Activated T-cell treated with anti-CD3 and anti-CD28 coated beads, Interleukin-2, amount 50 U/mL, for 24 hours (primary cell): ENCODE measurements at regions not wholly inside any gene's neighbourhood (a gene's known extent, or its start where the extent isn't known, plus 50 kb on each side); places are given as distances from the start of the nearest gene placed in this dataset.

Experiments
- DNase-seq: peaks from one replicate; pipeline ENCODE4 v3.0.0-alpha.2; 2020
- H3K27ac Mint-ChIP-seq: 2 replicates; pipeline ENCODE4 v1.8.0; 2020; ENCODE audit warnings: mild to moderate bottlenecking, mixed read lengths
- H3K27me3 Mint-ChIP-seq: 2 replicates; pipeline ENCODE4 v1.8.0; 2020; ENCODE audit warnings: mixed read lengths
- H3K36me3 Mint-ChIP-seq: 2 replicates; pipeline ENCODE4 v1.8.0; 2020; ENCODE audit warnings: low read depth, mixed read lengths
- H3K4me1 Mint-ChIP-seq: 2 replicates; pipeline ENCODE4 v1.8.0; 2020; ENCODE audit warnings: low read depth, mixed read lengths
- H3K4me3 Mint-ChIP-seq: 2 replicates; pipeline ENCODE4 v1.8.0; 2020; ENCODE audit warnings: mild to moderate bottlenecking, moderate library complexity, mixed read lengths
- H3K9me3 Mint-ChIP-seq: 2 replicates; pipeline ENCODE4 v1.8.0; 2020; ENCODE audit warnings: mixed read lengths

- H3K4me3 Mint-ChIP-seq, result no peak overlapping the region
- no peaks in the 10 kb centered on the region for H3K27me3 Mint-ChIP-seq
- H3K27ac Mint-ChIP-seq, result no peak overlapping the region
- DNase-seq, result no peak
- H3K9me3 Mint-ChIP-seq, result peaks cover 13% of the 10 kb centered on the region
- no peaks in the 10 kb centered on the region for H3K36me3 Mint-ChIP-seq
- H3K4me1 Mint-ChIP-seq, result no peaks in the 10 kb centered on the region
Observed at GRCh38 chr11:29320196-29320595, 696.6 kb downstream of the KCNA4 start.

- DNase-seq, result no peak
- peaks cover 14% of the 10 kb centered on the region for H3K9me3 Mint-ChIP-seq
- no peaks in the 10 kb centered on the region for H3K27me3 Mint-ChIP-seq
- no peaks in the 10 kb centered on the region for H3K4me1 Mint-ChIP-seq
- H3K36me3 Mint-ChIP-seq, result no peaks in the 10 kb centered on the region
- no peak overlapping the region for H3K27ac Mint-ChIP-seq
- H3K4me3 Mint-ChIP-seq, result no peak overlapping the region
Observed at GRCh38 chr11:29319210-29319609, 697.6 kb downstream of the KCNA4 start.

- Mint-ChIP-seq H3K27me3 (no peaks in the 10 kb centered on the region), H3K9me3 (peaks cover 15% of the 10 kb centered on the region), H3K27ac (no peak overlapping the region), H3K4me3 (no peak overlapping the region), H3K4me1 (no peaks in the 10 kb centered on the region), H3K36me3 (no peaks in the 10 kb centered on the region)
- DNase-seq, result no peak
Observed at GRCh38 chr11:29318134-29318845, 698.5 kb downstream of the KCNA4 start.

GRCh38 chr11:29317694-29318093, 699.1 kb downstream of the KCNA4 start:
- no peaks in the 10 kb centered on the region for H3K36me3 Mint-ChIP-seq
- H3K27me3 Mint-ChIP-seq, result no peaks in the 10 kb centered on the region
- peaks cover 18% of the 10 kb centered on the region for H3K9me3 Mint-ChIP-seq
- no peak for DNase-seq
- H3K4me1 Mint-ChIP-seq, result no peaks in the 10 kb centered on the region
- H3K27ac Mint-ChIP-seq, result no peak overlapping the region
- H3K4me3 Mint-ChIP-seq, result no peak overlapping the region

- Mint-ChIP-seq H3K4me1 (no peaks in the 10 kb centered on the region), H3K4me3 (no peak overlapping the region), H3K9me3 (peaks cover 21% of the 10 kb centered on the region), H3K27me3 (no peaks in the 10 kb centered on the region), H3K27ac (no peak overlapping the region), H3K36me3 (no peaks in the 10 kb centered on the region)
- no peak for DNase-seq
Observed at GRCh38 chr11:29315275-29315674, 701.6 kb downstream of the KCNA4 start.

GRCh38 chr11:29314211-29314610, 702.6 kb downstream of the KCNA4 start:
- Mint-ChIP-seq H3K4me1 (no peaks in the 10 kb centered on the region), H3K4me3 (no peak overlapping the region), H3K9me3 (peaks cover 21% of the 10 kb centered on the region), H3K36me3 (no peaks in the 10 kb centered on the region), H3K27ac (no peak overlapping the region), H3K27me3 (no peaks in the 10 kb centered on the region)
- no peak for DNase-seq

GRCh38 chr11:29312812-29313211, 704.0 kb downstream of the KCNA4 start:
- no peak for DNase-seq
- H3K27ac Mint-ChIP-seq, result no peak overlapping the region
- no peaks in the 10 kb centered on the region for H3K27me3 Mint-ChIP-seq
- peaks cover 21% of the 10 kb centered on the region for H3K9me3 Mint-ChIP-seq
- no peak overlapping the region for H3K4me3 Mint-ChIP-seq
- H3K4me1 Mint-ChIP-seq, result no peaks in the 10 kb centered on the region
- no peaks in the 10 kb centered on the region for H3K36me3 Mint-ChIP-seq

GRCh38 chr11:29310725-29311342, 706.0 kb downstream of the KCNA4 start:
- no peak overlapping the region for H3K27ac Mint-ChIP-seq
- no peaks in the 10 kb centered on the region for H3K4me1 Mint-ChIP-seq
- H3K36me3 Mint-ChIP-seq, result no peaks in the 10 kb centered on the region
- no peak overlapping the region for H3K4me3 Mint-ChIP-seq
- DNase-seq, result no peak
- H3K27me3 Mint-ChIP-seq, result no peaks in the 10 kb centered on the region
- H3K9me3 Mint-ChIP-seq, result peaks cover 16% of the 10 kb centered on the region

GRCh38 chr11:29309992-29310391, 706.8 kb downstream of the KCNA4 start:
- Mint-ChIP-seq H3K36me3 (no peaks in the 10 kb centered on the region), H3K9me3 (peaks cover 14% of the 10 kb centered on the region), H3K27ac (no peak overlapping the region), H3K4me3 (no peak overlapping the region), H3K27me3 (no peaks in the 10 kb centered on the region), H3K4me1 (no peaks in the 10 kb centered on the region)
- no peak for DNase-seq

GRCh38 chr11:29306527-29306926, 710.3 kb downstream of the KCNA4 start:
- Mint-ChIP-seq H3K27ac (no peak overlapping the region), H3K9me3 (peaks cover 17% of the 10 kb centered on the region), H3K4me1 (no peaks in the 10 kb centered on the region), H3K4me3 (no peak overlapping the region), H3K27me3 (no peaks in the 10 kb centered on the region), H3K36me3 (no peaks in the 10 kb centered on the region)
- DNase-seq, result no peak

- Mint-ChIP-seq H3K27ac (no peak overlapping the region), H3K36me3 (no peaks in the 10 kb centered on the region), H3K9me3 (peaks cover 16% of the 10 kb centered on the region), H3K4me3 (no peak overlapping the region), H3K4me1 (no peaks in the 10 kb centered on the region), H3K27me3 (no peaks in the 10 kb centered on the region)
- no peak for DNase-seq
Observed at GRCh38 chr11:29305456-29306232, 711.2 kb downstream of the KCNA4 start.

- H3K4me3 Mint-ChIP-seq, result no peak overlapping the region
- H3K36me3 Mint-ChIP-seq, result no peaks in the 10 kb centered on the region
- H3K27ac Mint-ChIP-seq, result no peak overlapping the region
- DNase-seq, result no peak
- no peaks in the 10 kb centered on the region for H3K27me3 Mint-ChIP-seq
- H3K9me3 Mint-ChIP-seq, result peaks cover 18% of the 10 kb centered on the region
- H3K4me1 Mint-ChIP-seq, result no peaks in the 10 kb centered on the region
Observed at GRCh38 chr11:29300420-29300819, 716.4 kb downstream of the KCNA4 start.

- Mint-ChIP-seq H3K36me3 (no peaks in the 10 kb centered on the region), H3K4me3 (no peak overlapping the region), H3K9me3 (peaks cover 12% of the 10 kb centered on the region), H3K27ac (no peak overlapping the region), H3K4me1 (no peaks in the 10 kb centered on the region), H3K27me3 (no peaks in the 10 kb centered on the region)
- no peak for DNase-seq
Observed at GRCh38 chr11:29296680-29297079, 720.1 kb downstream of the KCNA4 start.

GRCh38 chr11:29293825-29294224, 723.0 kb downstream of the KCNA4 start:
- Mint-ChIP-seq H3K4me1 (no peaks in the 10 kb centered on the region), H3K9me3 (peaks cover 11% of the 10 kb centered on the region), H3K4me3 (no peak overlapping the region), H3K36me3 (no peaks in the 10 kb centered on the region), H3K27ac (no peak overlapping the region), H3K27me3 (no peaks in the 10 kb centered on the region)
- no peak for DNase-seq

GRCh38 chr11:29282088-29282487, 734.7 kb downstream of the KCNA4 start:
- no peak for DNase-seq
- no peaks in the 10 kb centered on the region for H3K27me3 Mint-ChIP-seq

More at GRCh38 chr11:29282088-29282487, 734.7 kb downstream of the KCNA4 start:
- H3K36me3 Mint-ChIP-seq, result no peaks in the 10 kb centered on the region
- no peaks in the 10 kb centered on the region for H3K4me1 Mint-ChIP-seq
- H3K9me3 Mint-ChIP-seq, result peaks cover 10% of the 10 kb centered on the region
- H3K4me3 Mint-ChIP-seq, result no peak overlapping the region
- no peak overlapping the region for H3K27ac Mint-ChIP-seq
